ENCODE measurements at regions not wholly inside any gene's neighbourhood (a gene's known extent, or its start where the extent isn't known, plus 50 kb on each side); places are given as distances from the start of the nearest gene placed in this dataset.

- TF ChIP-seq, protein P1, sequence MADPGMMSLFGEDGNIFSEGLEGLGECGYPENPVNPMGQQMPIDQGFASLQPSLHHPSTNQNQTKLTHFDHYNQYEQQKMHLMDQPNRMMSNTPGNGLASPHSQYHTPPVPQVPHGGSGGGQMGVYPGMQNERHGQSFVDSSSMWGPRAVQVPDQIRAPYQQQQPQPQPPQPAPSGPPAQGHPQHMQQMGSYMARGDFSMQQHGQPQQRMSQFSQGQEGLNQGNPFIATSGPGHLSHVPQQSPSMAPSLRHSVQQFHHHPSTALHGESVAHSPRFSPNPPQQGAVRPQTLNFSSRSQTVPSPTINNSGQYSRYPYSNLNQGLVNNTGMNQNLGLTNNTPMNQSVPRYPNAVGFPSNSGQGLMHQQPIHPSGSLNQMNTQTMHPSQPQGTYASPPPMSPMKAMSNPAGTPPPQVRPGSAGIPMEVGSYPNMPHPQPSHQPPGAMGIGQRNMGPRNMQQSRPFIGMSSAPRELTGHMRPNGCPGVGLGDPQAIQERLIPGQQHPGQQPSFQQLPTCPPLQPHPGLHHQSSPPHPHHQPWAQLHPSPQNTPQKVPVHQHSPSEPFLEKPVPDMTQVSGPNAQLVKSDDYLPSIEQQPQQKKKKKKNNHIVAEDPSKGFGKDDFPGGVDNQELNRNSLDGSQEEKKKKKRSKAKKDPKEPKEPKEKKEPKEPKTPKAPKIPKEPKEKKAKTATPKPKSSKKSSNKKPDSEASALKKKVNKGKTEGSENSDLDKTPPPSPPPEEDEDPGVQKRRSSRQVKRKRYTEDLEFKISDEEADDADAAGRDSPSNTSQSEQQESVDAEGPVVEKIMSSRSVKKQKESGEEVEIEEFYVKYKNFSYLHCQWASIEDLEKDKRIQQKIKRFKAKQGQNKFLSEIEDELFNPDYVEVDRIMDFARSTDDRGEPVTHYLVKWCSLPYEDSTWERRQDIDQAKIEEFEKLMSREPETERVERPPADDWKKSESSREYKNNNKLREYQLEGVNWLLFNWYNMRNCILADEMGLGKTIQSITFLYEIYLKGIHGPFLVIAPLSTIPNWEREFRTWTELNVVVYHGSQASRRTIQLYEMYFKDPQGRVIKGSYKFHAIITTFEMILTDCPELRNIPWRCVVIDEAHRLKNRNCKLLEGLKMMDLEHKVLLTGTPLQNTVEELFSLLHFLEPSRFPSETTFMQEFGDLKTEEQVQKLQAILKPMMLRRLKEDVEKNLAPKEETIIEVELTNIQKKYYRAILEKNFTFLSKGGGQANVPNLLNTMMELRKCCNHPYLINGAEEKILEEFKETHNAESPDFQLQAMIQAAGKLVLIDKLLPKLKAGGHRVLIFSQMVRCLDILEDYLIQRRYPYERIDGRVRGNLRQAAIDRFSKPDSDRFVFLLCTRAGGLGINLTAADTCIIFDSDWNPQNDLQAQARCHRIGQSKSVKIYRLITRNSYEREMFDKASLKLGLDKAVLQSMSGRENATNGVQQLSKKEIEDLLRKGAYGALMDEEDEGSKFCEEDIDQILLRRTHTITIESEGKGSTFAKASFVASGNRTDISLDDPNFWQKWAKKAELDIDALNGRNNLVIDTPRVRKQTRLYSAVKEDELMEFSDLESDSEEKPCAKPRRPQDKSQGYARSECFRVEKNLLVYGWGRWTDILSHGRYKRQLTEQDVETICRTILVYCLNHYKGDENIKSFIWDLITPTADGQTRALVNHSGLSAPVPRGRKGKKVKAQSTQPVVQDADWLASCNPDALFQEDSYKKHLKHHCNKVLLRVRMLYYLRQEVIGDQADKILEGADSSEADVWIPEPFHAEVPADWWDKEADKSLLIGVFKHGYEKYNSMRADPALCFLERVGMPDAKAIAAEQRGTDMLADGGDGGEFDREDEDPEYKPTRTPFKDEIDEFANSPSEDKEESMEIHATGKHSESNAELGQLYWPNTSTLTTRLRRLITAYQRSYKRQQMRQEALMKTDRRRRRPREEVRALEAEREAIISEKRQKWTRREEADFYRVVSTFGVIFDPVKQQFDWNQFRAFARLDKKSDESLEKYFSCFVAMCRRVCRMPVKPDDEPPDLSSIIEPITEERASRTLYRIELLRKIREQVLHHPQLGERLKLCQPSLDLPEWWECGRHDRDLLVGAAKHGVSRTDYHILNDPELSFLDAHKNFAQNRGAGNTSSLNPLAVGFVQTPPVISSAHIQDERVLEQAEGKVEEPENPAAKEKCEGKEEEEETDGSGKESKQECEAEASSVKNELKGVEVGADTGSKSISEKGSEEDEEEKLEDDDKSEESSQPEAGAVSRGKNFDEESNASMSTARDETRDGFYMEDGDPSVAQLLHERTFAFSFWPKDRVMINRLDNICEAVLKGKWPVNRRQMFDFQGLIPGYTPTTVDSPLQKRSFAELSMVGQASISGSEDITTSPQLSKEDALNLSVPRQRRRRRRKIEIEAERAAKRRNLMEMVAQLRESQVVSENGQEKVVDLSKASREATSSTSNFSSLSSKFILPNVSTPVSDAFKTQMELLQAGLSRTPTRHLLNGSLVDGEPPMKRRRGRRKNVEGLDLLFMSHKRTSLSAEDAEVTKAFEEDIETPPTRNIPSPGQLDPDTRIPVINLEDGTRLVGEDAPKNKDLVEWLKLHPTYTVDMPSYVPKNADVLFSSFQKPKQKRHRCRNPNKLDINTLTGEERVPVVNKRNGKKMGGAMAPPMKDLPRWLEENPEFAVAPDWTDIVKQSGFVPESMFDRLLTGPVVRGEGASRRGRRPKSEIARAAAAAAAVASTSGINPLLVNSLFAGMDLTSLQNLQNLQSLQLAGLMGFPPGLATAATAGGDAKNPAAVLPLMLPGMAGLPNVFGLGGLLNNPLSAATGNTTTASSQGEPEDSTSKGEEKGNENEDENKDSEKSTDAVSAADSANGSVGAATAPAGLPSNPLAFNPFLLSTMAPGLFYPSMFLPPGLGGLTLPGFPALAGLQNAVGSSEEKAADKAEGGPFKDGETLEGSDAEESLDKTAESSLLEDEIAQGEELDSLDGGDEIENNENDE (IDR thresholded peaks at IDR 0.05; ENCODE audit: insufficient replicate concordance, low read length) = no peak
- TF ChIP-seq PHF8 (conservative IDR thresholded peaks at IDR 0.05; ENCODE audit: low read depth, low read length) (no peak), GABPA (IDR thresholded peaks at IDR 0.05; ENCODE audit: borderline replicate concordance, insufficient read depth, low read length) (no peak), RAD21 (IDR thresholded peaks at IDR 0.05 in 1 of 2, conservative IDR thresholded peaks at IDR 0.05 in 1 of 2; ENCODE audit: low read depth in 2 of 2, low read length in 2 of 2) (no peak), HDAC6 (IDR thresholded peaks at IDR 0.05; ENCODE audit: low read depth, low read length) (no peak), RNF2 (IDR thresholded peaks at IDR 0.05; ENCODE audit: borderline replicate concordance, low read depth, low read length, missing control alignments, poor library complexity, severe bottlenecking) (no peak), POLR2AphosphoS5 (IDR thresholded peaks at IDR 0.05; ENCODE audit: low read depth, low read length) (no peak), FOSL1 (IDR thresholded peaks at IDR 0.05; ENCODE audit: insufficient read depth, low read depth, low read length) (no peak), SUZ12 (IDR thresholded peaks at IDR 0.05; ENCODE audit: low read length) (no peak)
These were observed 515.6 kb upstream of the SGO1 start (continued) for GRCh38 chr3:20701641-20702040.
